Skeletal muscle cell (primary cell): ENCODE measurements at regions not wholly inside any gene's neighbourhood (a gene's known extent, or its start where the extent isn't known, plus 50 kb on each side); places are given as distances from the start of the nearest gene placed in this dataset.

Experiments
- DNase-seq: peaks from one replicate; pipeline ENCODE4 v3.0.0-alpha.2; 2010; ENCODE audit warnings: low read depth
- H3K4me3 ChIP-seq: 2 replicates; pipeline ENCODE4 v1.5.1; 2011; ENCODE audit warnings: low read depth, mild to moderate bottlenecking, control low read depth, low read length, moderate library complexity

DNA sequence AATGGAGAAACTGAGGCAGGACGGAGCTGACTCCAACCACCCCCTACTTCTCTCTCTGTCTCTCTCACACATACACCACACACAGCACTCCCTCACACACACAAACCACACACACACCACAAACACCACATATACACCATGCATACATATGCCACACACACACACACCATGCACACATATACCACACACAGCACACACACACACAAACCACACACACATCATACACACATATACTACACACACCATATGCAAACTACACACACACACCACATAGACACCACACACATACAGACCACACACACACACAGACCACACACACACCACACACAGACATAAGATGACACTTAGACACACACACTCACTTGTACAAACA is 94.3 kb downstream of the RIPK4 start:
- no peak overlapping the region for H3K4me3 ChIP-seq
- DNase-seq, result no peak

DNA sequence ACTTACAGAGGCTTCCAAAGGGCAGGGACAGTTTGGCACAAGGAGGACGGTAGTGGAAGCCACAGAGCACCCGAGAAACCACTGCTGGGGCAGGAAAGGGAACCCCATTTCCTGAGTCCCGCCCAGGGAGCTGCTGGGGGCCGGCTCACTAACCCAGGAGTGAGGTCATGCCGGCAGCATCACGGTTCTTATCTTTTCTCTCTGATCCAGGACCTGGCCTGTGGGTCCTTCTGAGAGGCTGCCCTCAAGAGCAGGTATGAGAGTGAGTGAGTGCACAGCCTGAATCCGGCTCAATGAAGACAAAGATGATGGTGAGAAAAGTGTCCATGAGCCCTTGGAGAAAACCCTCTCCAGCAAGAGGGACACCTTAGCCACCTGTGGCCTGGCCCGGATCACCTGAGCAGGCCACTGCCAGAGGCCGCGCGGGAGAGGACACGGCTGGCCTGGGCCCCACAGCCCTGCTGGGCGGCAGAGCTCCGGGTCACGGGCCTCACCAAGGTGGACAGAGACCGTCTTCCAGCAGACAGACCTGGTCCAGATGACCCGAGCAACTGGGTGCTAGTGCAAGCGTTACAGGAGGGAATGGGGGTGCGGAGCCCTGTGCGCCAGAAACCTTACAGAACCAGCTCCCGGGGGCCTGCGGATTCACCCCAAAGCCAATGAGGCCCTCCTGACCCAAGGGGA is 94.9 kb downstream of the RIPK4 start:
- H3K4me3 ChIP-seq, result no peak overlapping the region
- DNase-seq, result no peak

DNA sequence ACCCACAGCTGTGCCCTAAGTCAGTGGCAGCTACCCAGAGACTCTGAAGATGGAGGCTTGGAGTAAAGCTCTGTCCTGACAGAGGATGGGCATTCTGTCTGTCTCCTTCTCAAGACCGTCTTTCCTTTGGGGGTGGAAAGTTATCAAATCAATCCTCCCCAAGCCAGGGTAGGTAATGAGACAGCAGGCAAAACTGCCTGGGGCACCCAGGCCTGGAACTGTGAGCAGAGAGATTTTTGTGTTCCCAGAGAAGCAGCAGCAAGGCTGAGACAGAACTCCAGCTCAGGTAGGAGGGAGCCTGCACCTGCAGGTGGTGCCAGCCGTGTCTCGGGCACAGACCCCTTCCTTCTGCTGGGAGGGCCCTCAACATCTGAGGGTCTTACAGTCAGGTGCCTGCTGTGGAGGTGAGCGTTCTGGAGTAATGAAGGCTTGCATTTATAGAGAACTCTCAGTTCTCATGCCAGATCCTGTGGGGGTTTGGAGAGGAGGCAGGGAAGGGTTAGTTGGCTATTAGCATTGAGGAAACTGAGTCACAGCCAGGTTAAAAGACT is 95.6 kb downstream of the RIPK4 start:
- no peak for DNase-seq
- no peak overlapping the region for H3K4me3 ChIP-seq

DNA sequence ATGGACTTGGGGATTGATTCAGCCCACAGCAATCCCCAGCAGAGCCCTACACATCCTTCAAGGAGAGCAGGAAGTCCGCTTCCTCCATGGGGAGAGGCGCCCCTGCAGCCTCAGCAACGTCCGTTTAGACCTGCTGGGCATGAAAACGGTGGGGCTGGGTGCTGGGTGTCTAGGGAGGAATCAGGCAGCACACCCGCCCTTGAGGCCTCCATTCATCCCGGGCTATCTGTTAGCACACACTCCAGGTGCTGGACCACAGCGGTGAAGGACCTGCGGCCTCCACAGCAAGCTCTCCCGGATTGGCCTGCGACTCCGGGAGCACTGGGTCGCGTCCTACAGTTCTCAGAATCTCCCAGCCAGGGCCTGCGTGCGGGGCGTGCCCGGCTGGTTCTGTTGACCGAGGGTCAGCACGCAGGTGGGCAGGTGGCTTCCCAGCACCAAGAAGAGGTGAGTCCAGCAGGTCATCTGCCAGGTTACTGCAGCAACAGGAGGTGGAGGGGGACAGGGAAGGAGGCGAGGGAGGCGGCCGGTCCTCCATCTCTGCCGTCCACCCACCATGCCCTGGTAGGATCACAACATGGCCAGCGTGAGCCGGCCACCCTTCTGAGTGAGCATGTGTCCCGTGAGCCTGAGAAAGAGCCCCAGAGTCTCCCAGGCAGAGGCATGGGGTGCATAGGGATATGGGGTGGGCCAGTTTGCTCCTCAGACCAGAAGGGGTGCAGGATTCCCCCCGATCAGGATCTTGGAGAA is 96.6 kb downstream of the RIPK4 start:
- no peak overlapping the region for H3K4me3 ChIP-seq
- no peak for DNase-seq

DNA sequence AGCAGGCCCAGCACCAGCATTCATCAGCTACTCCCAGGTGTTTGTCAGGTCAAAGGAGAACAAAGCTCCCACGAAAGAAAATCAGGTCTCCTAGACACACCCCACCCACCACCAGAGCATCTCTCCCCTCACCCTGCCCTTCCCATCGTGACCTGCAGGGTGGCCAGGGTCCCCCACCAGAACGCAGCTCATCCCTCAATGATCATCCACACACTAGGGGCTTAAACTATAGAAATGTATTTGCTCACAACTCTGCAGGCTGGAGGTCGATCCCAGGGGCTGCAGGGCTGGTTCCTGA is 97.4 kb downstream of the RIPK4 start:
- no peak for DNase-seq
- no peak overlapping the region for H3K4me3 ChIP-seq

DNA sequence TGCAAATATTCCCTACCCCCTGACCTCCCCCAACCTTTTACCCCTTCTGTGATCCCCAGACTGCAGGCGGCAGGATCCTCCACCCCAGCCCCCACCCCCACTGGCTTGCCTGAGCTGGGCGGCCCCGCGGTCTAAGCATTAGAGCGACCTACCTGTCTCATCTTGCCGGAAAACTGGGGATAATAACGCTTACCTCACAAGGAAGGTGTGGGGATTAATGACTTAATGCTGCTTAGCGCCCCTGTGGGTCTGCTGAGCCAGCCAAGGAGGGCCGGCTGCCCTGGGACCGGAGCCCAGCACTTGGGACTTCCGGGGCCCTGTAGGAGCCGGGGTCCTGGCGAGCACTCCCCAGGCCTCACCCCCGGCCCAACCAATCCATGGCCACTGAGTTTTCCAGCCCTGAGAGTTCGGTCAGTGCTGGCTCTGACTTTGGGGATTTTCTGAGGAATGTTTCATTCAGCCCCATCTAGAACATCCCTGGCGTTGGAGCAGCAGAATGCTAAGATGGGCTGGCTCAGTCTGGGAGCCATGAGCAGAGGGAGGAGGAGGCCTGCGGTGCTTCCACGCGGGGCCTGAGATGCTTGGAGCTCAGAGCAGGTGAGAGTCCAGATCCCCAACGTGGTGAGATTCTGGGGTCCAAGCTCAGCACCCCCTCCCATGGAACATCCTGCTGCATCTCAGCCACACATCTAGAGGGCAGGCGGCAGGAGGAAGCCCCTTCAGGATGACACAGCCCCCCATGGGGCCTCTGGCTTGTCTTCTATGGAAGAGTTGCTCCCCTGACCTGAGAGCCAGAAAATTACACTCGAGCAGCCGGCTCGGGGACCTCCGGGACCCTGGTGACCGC is 97.9 kb downstream of the RIPK4 start:
- no peak for DNase-seq
- H3K4me3 ChIP-seq, result no peak overlapping the region

DNA sequence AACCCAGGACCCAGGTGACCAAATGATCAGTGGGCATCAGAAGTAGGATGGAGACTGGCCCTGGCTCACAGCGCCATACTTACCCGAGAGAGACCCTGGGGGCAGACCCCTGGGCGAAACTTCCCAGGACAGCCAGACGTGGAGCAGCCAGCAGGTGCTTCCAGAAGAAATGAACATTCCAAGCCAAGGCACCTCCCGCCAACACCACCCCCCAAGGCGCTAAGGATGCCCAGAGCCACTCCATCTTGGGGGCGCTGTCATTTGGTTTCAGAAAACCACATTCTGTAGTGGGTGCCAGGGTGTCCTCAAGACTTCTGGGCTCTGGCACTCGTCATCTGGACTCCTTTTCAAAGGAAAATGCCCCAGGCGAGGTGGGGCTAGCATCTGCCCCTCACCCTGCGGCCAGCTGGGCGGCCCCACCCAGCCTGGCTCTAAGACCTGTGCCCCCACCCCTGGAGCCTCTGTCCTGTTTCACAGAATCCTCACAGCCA is 98.8 kb downstream of the RIPK4 start:
- no peak for DNase-seq
- H3K4me3 ChIP-seq, result no peak overlapping the region

DNA sequence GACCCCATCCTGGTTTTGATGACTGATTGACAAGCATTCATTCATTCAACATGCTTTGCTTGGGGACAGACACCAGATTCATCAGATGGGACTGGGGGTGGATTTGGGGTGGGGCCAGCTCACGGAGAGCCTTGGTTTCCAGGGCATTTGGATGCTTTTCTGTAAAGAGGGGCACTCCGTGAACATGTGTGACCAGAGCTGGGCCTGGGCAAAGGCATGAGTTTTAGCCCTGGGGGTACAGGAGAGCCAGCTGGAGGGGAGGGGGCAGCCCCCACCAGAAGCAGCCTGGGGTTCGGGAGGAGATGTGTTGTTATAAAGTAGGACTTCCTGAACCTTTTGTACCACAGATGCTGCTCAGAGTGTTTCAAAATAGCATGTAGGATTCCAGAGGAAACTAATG is 99.7 kb downstream of the RIPK4 start:
- DNase-seq, result no peak
- H3K4me3 ChIP-seq, result no peak overlapping the region

DNA sequence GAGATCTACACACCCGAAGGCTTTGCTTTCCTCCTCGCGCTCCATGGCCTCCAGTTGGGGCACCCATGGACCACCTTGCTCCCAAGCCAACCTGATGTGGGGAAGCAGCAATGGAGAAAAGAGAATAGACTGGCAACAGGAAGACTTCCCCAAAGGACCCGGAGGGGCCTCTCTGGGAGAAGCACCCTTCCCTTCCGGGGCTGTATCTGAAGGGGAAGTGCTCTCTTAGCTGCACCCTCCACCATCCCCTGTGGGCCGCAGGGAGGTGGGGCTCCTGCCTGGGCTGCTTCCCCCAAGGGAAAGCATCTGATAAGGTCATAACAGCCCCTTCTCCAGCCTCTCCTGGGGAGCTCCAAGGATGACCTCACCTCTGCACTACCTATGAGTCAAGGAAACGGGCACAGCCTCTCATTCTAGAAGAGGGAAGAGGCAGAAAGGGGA is 100.2 kb downstream of the RIPK4 start:
- no peak overlapping the region for H3K4me3 ChIP-seq
- no peak for DNase-seq

DNA sequence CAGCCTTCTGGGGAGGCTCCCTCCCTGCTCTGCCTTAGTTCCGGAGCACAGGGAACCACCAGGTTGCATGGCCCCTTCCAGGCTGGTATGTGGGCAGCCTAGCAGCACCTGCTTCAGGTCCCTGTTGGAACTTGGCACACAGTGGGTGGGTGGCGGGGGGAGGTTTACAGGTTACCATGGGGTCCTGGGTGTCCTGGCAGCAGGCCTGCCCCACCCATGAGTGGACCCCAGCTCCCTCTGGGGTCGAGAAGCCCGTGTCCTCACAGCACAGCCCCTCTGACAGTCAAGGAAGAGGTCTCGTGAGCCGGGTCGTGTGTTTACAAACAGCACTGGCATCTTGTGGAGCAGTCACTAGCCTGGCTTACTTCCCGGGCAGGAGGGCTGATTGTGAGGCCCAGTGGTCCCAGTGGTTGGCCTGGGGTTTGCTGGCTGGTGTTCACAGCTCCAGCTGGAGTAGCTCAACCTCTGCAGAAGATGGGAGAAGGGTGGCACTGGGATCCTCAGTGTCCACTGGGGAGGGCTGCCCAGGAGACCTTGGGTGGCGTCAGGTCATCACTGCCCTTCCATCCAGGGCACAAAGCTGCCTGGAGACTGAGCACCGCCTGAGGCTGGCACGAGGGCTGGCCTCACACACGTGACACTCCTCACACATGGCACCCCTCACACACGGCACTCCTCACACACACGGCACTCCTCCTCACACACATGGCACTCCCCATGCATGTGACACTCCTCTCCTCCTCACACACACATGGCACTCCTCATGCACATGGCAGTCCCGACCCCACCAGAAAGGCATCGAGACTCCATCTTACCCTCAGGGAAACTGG is 100.9 kb downstream of the RIPK4 start:
- DNase-seq, result no peak
- H3K4me3 ChIP-seq, result no peak overlapping the region

DNA sequence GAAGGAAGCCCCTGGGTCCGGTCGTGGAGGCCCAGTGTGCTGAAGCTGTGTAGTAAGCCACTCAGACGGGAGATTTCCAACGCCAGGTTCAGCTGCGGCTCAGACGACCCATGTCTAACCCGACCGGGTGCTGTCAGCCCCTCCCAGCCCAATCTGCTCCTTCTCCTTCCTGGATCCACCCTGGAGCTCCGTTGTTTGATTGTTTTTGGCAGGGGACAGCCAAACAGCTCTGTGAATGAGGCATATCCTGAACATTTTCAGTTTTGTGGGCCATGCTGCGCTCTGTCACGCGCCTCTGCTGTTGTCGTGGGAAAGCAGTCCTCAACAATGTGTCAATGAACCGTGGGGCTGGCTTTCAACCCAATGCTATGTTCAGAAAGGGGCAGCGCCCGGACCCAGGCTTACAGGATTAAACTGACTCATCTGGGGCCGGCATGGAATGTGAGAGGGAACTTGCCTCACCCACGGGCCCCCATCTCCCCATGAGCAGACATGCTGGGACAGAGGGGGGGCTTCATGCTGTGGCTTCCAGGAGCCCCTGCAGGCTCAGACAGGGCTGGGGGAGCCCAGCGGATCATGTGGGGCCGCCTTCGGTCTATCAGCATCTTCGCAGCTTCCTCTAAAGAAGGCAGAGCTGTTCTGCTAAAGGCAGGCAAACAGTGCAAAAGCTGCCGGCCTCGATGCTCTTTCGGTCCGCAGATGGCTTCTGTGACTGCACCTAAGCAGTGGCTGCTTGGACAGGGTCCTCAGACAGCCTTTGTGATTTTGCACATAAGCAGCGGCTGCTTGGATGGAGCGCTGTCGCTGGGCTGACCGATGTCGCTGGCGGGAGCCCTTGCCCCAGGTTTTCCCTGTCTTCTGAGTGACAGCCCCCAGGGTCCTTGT is 101.7 kb downstream of the RIPK4 start:
- DNase-seq, result peak; percentile 51
- H3K4me3 ChIP-seq, result no peak overlapping the region

DNA sequence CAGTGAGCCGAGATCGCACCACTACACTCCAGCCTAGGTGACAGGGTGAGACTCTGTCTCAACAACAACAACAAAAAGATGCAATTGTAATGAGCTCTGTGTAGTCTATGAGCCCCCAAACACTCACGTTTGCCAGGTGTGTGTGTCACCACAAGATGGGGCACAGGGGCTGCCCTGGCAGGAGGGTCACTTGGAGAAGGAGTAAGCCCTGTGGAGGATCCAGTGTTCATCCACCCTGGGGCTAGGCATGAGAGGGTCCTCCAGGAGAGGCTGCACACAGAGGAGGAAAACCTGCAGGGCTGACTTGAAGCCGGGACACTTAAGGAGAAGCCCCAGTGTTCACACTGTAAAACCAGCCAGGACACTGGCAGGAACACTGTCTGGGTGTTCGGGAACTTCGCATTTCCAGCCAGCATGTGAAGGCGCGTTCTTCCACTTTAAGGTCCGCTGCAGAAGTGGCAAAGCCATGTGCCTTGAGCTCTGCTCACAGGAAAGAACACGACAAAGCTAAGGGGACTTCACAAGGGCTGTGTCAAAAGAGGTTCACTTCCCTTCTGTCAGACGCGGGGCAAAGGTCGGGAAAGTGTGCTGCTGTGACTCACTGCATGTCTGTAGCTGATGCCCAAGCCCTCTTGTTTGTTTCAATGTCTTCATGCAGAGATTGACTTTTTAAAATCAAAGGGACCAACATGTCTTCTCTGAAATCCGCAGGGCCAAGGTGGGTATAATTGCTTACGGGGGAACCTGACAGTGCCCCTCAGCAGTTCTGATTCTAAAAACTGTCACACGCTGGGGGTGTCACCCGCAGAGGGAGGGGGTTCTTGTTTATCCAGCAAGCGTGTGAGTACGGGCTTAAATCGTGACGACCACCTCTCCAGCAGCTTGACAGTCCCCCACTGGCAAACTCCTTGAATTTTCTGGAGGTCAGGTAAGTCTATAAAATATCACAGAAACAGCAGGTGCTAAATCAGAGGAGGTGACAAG is 102.8 kb downstream of the RIPK4 start:
- no peak for DNase-seq
- H3K4me3 ChIP-seq, result no peak overlapping the region

DNA sequence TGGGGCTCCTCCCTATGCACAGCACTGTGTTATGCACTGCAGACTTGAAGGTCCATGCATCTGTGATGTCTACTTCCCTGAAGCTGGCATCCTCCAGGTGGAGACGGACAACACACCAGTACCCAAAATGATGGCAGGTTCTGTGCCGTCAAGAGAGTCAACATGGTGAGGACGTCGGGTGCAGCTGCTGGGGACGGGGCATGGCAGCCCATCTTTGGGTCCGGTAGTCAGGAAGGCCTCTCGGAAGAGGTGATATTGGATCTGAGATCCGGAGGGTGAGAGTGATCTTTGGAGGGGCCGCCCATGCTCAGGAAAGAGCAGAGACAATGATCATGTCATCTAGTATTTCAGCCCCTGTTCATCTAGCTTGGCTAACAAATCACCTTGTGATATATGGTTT is 104.1 kb downstream of the RIPK4 start:
- no peak for DNase-seq
- H3K4me3 ChIP-seq, result no peak overlapping the region

DNA sequence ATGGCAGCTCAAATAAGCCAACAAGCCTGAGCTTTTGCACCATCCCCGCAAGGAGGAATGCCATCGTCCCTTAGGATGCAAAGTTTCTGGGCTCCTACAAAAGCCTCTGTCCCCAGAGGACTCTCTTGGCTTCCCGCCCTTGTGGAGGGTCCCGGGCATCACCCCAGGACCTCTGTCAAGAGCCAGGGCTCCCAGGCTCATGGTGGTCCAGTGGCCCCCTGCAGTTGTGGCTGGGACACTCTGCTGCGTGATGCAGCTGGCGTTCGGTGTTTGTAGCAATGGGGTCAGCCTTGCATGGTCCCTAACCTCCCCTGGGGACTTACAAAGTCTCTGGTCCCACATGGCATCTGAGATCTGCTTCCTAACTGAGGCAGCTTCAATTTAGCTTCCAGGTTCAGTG is 104.7 kb downstream of the RIPK4 start:
- no peak overlapping the region for H3K4me3 ChIP-seq
- DNase-seq, result no peak

DNA sequence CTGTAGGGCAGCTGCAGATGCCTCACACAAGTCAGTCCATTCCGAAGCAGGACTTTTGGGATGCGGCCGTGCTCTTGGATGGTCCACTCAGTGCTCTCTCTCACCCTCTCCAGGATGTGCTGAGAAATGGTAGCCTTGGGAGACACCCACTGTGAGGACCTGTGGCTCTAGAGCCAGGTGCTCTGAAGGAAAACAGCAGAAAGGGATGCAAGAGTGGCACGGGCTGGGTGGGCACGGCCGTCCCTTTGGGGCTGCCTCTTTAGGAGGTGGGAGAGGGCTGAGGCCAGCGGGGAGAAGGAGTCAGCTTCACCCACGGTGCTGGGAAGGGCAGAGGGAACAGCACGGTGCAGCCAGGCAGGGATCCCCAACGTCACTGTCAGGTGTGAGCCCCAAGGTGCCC is 106.1 kb downstream of the RIPK4 start:
- DNase-seq, result no peak
- H3K4me3 ChIP-seq, result no peak overlapping the region

DNA sequence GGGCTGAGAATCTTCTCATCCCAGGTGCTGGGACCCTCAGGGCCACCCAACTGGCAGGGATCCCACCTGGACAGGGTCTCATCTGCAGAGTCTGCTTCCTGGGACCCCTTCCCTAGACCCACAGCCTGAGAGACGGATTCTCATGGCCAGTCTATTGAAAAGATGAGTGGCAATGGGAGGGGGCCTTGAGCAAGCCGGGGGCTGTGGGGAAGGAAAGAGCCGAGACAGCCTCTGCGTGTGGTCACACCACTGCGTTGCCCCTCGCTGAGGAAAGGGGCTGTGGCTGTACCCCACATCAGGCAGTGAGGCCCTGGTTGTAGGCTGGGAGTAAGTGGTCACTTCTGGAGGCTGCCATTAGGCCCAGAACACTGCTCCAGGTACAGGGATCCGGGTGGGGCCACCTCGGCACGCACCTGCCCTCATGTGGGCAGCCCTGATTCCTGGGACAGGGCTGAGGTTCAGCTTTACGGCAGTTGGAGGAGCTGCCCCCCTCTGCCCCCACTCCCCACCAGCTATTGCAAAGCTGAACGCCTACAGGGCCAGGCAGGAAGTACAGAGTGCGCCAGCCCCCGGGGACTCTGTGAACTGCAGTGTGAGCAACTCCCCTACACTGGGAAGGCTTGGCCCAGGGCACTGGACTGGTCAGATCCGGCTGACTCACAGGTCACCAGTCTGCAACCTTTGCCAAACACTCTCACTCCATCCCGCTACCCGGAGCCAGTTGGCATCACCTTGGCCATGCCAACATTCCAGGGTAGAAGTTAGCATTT is 106.9 kb downstream of the RIPK4 start:
- DNase-seq, result no peak
- H3K4me3 ChIP-seq, result no peak overlapping the region
